Parathyroid adenoma (tissue), 2 donors: ENCODE measurements at regions not wholly inside any gene's neighbourhood (a gene's known extent, or its start where the extent isn't known, plus 50 kb on each side); places are given as distances from the start of the nearest gene placed in this dataset.

ENCODE experiments used
- H2AFZ ChIP-seq: fragments of 300-600 bp; sonication (generic); one replicate; pipeline ENCODE4 v1.7.0; 2017; ENCODE audit warnings: antibody characterized with exemption, mild to moderate bottlenecking
- H3K27ac ChIP-seq: fragments of 300-600 bp; sonication (generic); one replicate; pipeline ENCODE4 v1.7.0; 2017
- H3K27me3 ChIP-seq: fragments of 300-600 bp; sonication (generic); one replicate; pipeline ENCODE4 v1.7.0; 2017; ENCODE audit warnings: low read length; ENCODE audit not compliant: control insufficient read depth, insufficient read depth
- H3K36me3 ChIP-seq: fragments of 300-600 bp; sonication (generic); one replicate; pipeline ENCODE4 v1.7.0; 2017; ENCODE audit warnings: low read length; ENCODE audit not compliant: control insufficient read depth, insufficient read depth
- H3K4me1 ChIP-seq: fragments of 300-600 bp; sonication (generic); one replicate; pipeline ENCODE4 v1.7.0; 2017; ENCODE audit warnings: control low read depth
- H3K4me2 ChIP-seq: fragments of 300-600 bp; sonication (generic); one replicate; pipeline ENCODE4 v1.7.0; 2017; ENCODE audit warnings: low read length
- H3K4me3 ChIP-seq: fragments of 300-600 bp; sonication (generic); one replicate; pipeline ENCODE4 v1.7.0; 2017; ENCODE audit warnings: low read depth, low read length
- H3K79me2 ChIP-seq: fragments of 300-600 bp; sonication (generic); one replicate; pipeline ENCODE4 v1.7.0; 2017; ENCODE audit warnings: control low read depth
- H3K9ac ChIP-seq: fragments of 300-600 bp; sonication (generic); one replicate; pipeline ENCODE4 v1.7.0; 2017; ENCODE audit warnings: mild to moderate bottlenecking
- H3K9me3 ChIP-seq: fragments of 300-600 bp; sonication (generic); one replicate; pipeline ENCODE4 v1.7.0; 2017; ENCODE audit warnings: low read length; ENCODE audit not compliant: control insufficient read depth
- CTCF ChIP-seq: fragments of 300-600 bp; sonication (generic); IDR thresholded peaks from one replicate; pipeline ENCODE4 v1.7.0; 2017; ENCODE audit warnings: antibody characterized with exemption, mild to moderate bottlenecking
- donor health status: primary hyperparathyroidism.

GRCh38 chr16:9481747-9482730 is 390.6 kb downstream of the HAPSTR1 start:
- no peaks in the 10 kb centered on the region for H3K79me2 ChIP-seq
- H3K4me2 ChIP-seq = no peak overlapping the region
- no peaks in the 10 kb centered on the region for H3K36me3 ChIP-seq
- TF ChIP-seq CTCF = no peak
- H3K9ac ChIP-seq = no peak overlapping the region
- no peak overlapping the region for H2AFZ ChIP-seq
- H3K27me3 ChIP-seq = no peaks in the 10 kb centered on the region
- H3K9me3 ChIP-seq = no peaks in the 10 kb centered on the region
- H3K4me1 ChIP-seq = no peaks in the 10 kb centered on the region
- H3K4me3 ChIP-seq = no peak overlapping the region
- H3K27ac ChIP-seq = no peak overlapping the region

- no peak overlapping the region for H3K4me2 ChIP-seq
- no peaks in the 10 kb centered on the region for H3K36me3 ChIP-seq
- no peak overlapping the region for H3K4me3 ChIP-seq
- H3K9ac ChIP-seq = no peak overlapping the region
- no peak overlapping the region for H2AFZ ChIP-seq
- TF ChIP-seq CTCF = no peak
- H3K27me3 ChIP-seq = no peaks in the 10 kb centered on the region
- H3K9me3 ChIP-seq = no peaks in the 10 kb centered on the region
- H3K79me2 ChIP-seq = no peaks in the 10 kb centered on the region
- no peaks in the 10 kb centered on the region for H3K4me1 ChIP-seq
- H3K27ac ChIP-seq = no peak overlapping the region
Observed at GRCh38 chr16:9484426-9484825, 393.0 kb downstream of the HAPSTR1 start.

GRCh38 chr16:9484881-9485280 is 393.4 kb downstream of the HAPSTR1 start:
- H3K4me1 ChIP-seq = no peaks in the 10 kb centered on the region
- H3K27ac ChIP-seq = no peak overlapping the region
- no peak for TF ChIP-seq CTCF

GRCh38 chr16:9489835-9490467 is 398.5 kb downstream of the HAPSTR1 start:
- Histone ChIP-seq H2AFZ (no peak overlapping the region), H3K79me2 (no peaks in the 10 kb centered on the region), H3K4me2 (no peak overlapping the region), H3K4me3 (no peak overlapping the region), H3K9ac (no peak overlapping the region), H3K27me3 (no peaks in the 10 kb centered on the region), H3K36me3 (no peaks in the 10 kb centered on the region), H3K4me1 (no peaks in the 10 kb centered on the region), H3K9me3 (no peaks in the 10 kb centered on the region), H3K27ac (no peak overlapping the region)
- TF ChIP-seq CTCF = no peak

More at GRCh38 chr16:9484881-9485280, 393.4 kb downstream of the HAPSTR1 start:
- no peak overlapping the region for H3K9ac ChIP-seq
- H3K36me3 ChIP-seq = no peaks in the 10 kb centered on the region
- no peaks in the 10 kb centered on the region for H3K79me2 ChIP-seq
- no peak overlapping the region for H3K4me2 ChIP-seq
- H2AFZ ChIP-seq = no peak overlapping the region
- no peaks in the 10 kb centered on the region for H3K27me3 ChIP-seq
- H3K4me3 ChIP-seq = no peak overlapping the region
- H3K9me3 ChIP-seq = no peaks in the 10 kb centered on the region
